H9 (cell line): ENCODE measurements at regions not wholly inside any gene's neighbourhood (a gene's known extent, or its start where the extent isn't known, plus 50 kb on each side); places are given as distances from the start of the nearest gene placed in this dataset.

Source experiments
- DNase-seq: peaks from one replicate; pipeline ENCODE4 v3.0.0-alpha.2; 2017
- H2AFZ ChIP-seq: one replicate; pipeline ENCODE4 v1.6.1; 2013; ENCODE audit warnings: mild to moderate bottlenecking, low read length, control low read depth, moderate library complexity
- H2AK5ac ChIP-seq: 2 replicates; pipeline ENCODE4 v1.6.1; 2013; ENCODE audit warnings: low read length, control low read depth, mixed read lengths; ENCODE audit not compliant: insufficient read length
- H2BK120ac ChIP-seq: one replicate; pipeline ENCODE4 v1.6.1; 2013; ENCODE audit warnings: low read depth, mild to moderate bottlenecking, low read length, control low read depth, inconsistent platforms; ENCODE audit not compliant: poor library complexity, severe bottlenecking
- H2BK12ac ChIP-seq: 2 replicates; pipeline ENCODE4 v1.6.1; 2013; ENCODE audit warnings: low read length, control low read depth, mixed read lengths, low read depth; ENCODE audit not compliant: insufficient read length
- H2BK15ac ChIP-seq: 2 replicates; pipeline ENCODE4 v1.6.1; 2013; ENCODE audit warnings: low read depth, low read length, control low read depth
- H2BK20ac ChIP-seq: one replicate; pipeline ENCODE4 v1.6.1; 2013; ENCODE audit warnings: low read depth, mild to moderate bottlenecking, low read length, control low read depth, inconsistent platforms; ENCODE audit not compliant: poor library complexity, severe bottlenecking
- H2BK5ac ChIP-seq: 2 replicates; pipeline ENCODE4 v1.6.1; 2013; ENCODE audit warnings: low read length, control low read depth, mixed read lengths; ENCODE audit not compliant: insufficient read length
- H3K14ac ChIP-seq: 2 replicates; pipeline ENCODE4 v1.6.1; 2013; ENCODE audit warnings: low read length, control low read depth; ENCODE audit not compliant: insufficient read depth
- H3K18ac ChIP-seq: 2 replicates; pipeline ENCODE4 v1.6.1; 2013; ENCODE audit warnings: low read depth, mild to moderate bottlenecking, mixed read lengths, low read length, control low read depth; ENCODE audit not compliant: insufficient read length
- H3K23ac ChIP-seq: 2 replicates; pipeline ENCODE4 v1.6.1; 2013; ENCODE audit warnings: low read length, control low read depth, mixed read lengths, low read depth; ENCODE audit not compliant: insufficient read length
- H3K23me2 ChIP-seq: 2 replicates; pipeline ENCODE4 v1.6.1; 2013; ENCODE audit warnings: low read depth, mild to moderate bottlenecking, mixed read lengths, low read length, control low read depth; ENCODE audit not compliant: insufficient read length, poor library complexity, severe bottlenecking
- H3K27ac ChIP-seq: 2 replicates; pipeline ENCODE4 v1.5.1; 2013; ENCODE audit warnings: low read length, control low read depth, mixed read lengths, low read depth; ENCODE audit not compliant: insufficient read length
- H3K27me3 ChIP-seq: 2 replicates; pipeline ENCODE4 v1.6.1; 2013; ENCODE audit warnings: low read length, control low read depth, inconsistent platforms; ENCODE audit not compliant: insufficient read depth
- H3K4ac ChIP-seq: 2 replicates; pipeline ENCODE4 v1.6.1; 2013; ENCODE audit warnings: low read depth, mild to moderate bottlenecking, control low read depth, inconsistent platforms, low read length, moderate library complexity
- H3K4me1 ChIP-seq: 2 replicates; pipeline ENCODE4 v1.6.1; 2013; ENCODE audit warnings: low read length, control low read depth, inconsistent platforms; ENCODE audit not compliant: insufficient read depth
- H3K4me2 ChIP-seq: 2 replicates; pipeline ENCODE4 v1.6.1; 2013; ENCODE audit warnings: low read length, control low read depth, mixed read lengths; ENCODE audit not compliant: insufficient read length, insufficient read depth
- H3K56ac ChIP-seq: 2 replicates; pipeline ENCODE4 v1.6.1; 2013; ENCODE audit warnings: low read depth, mild to moderate bottlenecking, mixed read lengths, low read length, control low read depth; ENCODE audit not compliant: insufficient read length
- H3K79me1 ChIP-seq: 2 replicates; pipeline ENCODE4 v1.6.1; 2013; ENCODE audit warnings: low read depth, mild to moderate bottlenecking, moderate library complexity, low read length, control low read depth, inconsistent platforms; ENCODE audit not compliant: insufficient read depth, poor library complexity, severe bottlenecking
- H3K79me2 ChIP-seq: 2 replicates; pipeline ENCODE4 v1.6.1; 2013; ENCODE audit warnings: low read length, control low read depth, inconsistent platforms; ENCODE audit not compliant: insufficient read depth
- H3K9ac ChIP-seq: 2 replicates; pipeline ENCODE4 v1.6.1; 2013; ENCODE audit warnings: low read length, control low read depth, mixed read lengths; ENCODE audit not compliant: insufficient read length; ENCODE audit errors: extremely low read depth
- H3K9me3 ChIP-seq: one replicate; pipeline ENCODE4 v1.6.1; 2013; ENCODE audit warnings: low read depth, low read length, inconsistent platforms; ENCODE audit not compliant: control insufficient read depth
- H3T11ph ChIP-seq: one replicate; pipeline ENCODE4 v1.6.1; 2013; ENCODE audit warnings: mild to moderate bottlenecking, low read length, control low read depth, inconsistent platforms
- H4K20me1 ChIP-seq: one replicate; pipeline ENCODE4 v1.6.1; 2013; ENCODE audit not compliant: control insufficient read depth, insufficient read length, insufficient read depth
- H4K5ac ChIP-seq: 2 replicates; pipeline ENCODE4 v1.6.1; 2013; ENCODE audit warnings: low read depth, mild to moderate bottlenecking, mixed read lengths, low read length, control low read depth; ENCODE audit not compliant: insufficient read length
- H4K8ac ChIP-seq: replicated peaks from 2 replicates; pipeline ENCODE4 v1.6.1; 2013; ENCODE audit warnings: low read length, control low read depth, mixed read lengths, low read depth; ENCODE audit not compliant: insufficient read length
- H4K91ac ChIP-seq: 2 replicates; pipeline ENCODE4 v1.6.1; 2013; ENCODE audit warnings: low read depth, mild to moderate bottlenecking, moderate library complexity, mixed read lengths, low read length, control low read depth; ENCODE audit not compliant: insufficient read length
- H3K27ac Mint-ChIP-seq, 3 experiments: 2 replicates in 2 of 3; 3 replicates in 1 of 3; pipeline ENCODE4 v1.8.0; 2020 to 2021; ENCODE audit warnings: mixed read lengths in 3 of 3, mild to moderate bottlenecking in 1 of 3, moderate library complexity in 1 of 3
- H3K27me3 Mint-ChIP-seq: 2 replicates; pipeline ENCODE4 v1.8.0; 2021; ENCODE audit warnings: low read depth, mild to moderate bottlenecking, moderate library complexity, mixed read lengths
- H3K36me3 Mint-ChIP-seq, 3 experiments: 2 replicates in 2 of 3; 3 replicates in 1 of 3; pipeline ENCODE4 v1.8.0; 2020 to 2021; ENCODE audit warnings: low read depth in 3 of 3, mixed read lengths in 3 of 3; ENCODE audit not compliant: insufficient read depth in 1 of 3
- H3K4me1 Mint-ChIP-seq, 2 experiments: 2 replicates each; pipeline ENCODE4 v1.8.0; 2020; ENCODE audit warnings: mixed read lengths in 2 of 2
- H3K4me3 Mint-ChIP-seq, 2 experiments: 2 replicates in 1 of 2; 3 replicates in 1 of 2; pipeline ENCODE4 v1.8.0; 2020 to 2021; ENCODE audit warnings: mild to moderate bottlenecking in 2 of 2, mixed read lengths in 2 of 2, moderate library complexity in 1 of 2
- H3K9me3 Mint-ChIP-seq, 2 experiments: 2 replicates in 1 of 2; 3 replicates in 1 of 2; pipeline ENCODE4 v1.8.0; 2020; ENCODE audit warnings: mild to moderate bottlenecking in 2 of 2, mixed read lengths in 2 of 2, moderate library complexity in 1 of 2
- CTCF ChIP-seq: fragments of 200-600 bp; sonication (generic); conservative IDR thresholded peaks from 3 replicates; pipeline ENCODE4 v1.8.0; 2021; ENCODE audit warnings: antibody characterized with exemption, mild to moderate bottlenecking
- WGBS: extraction: QIAGEN DNeasy Blood & Tissue Kit; methylation state at CpG from one replicate; pipeline ENCODE4 v1.1.7; 2013; ENCODE audit warnings: missing lambda C conversion rate, low lambda C conversion rate, mixed read lengths; ENCODE audit not compliant: insufficient read length; ENCODE audit errors: extremely low coverage; 5-methylcytosine and 5-hydroxymethylcytosine counted together

DNA sequence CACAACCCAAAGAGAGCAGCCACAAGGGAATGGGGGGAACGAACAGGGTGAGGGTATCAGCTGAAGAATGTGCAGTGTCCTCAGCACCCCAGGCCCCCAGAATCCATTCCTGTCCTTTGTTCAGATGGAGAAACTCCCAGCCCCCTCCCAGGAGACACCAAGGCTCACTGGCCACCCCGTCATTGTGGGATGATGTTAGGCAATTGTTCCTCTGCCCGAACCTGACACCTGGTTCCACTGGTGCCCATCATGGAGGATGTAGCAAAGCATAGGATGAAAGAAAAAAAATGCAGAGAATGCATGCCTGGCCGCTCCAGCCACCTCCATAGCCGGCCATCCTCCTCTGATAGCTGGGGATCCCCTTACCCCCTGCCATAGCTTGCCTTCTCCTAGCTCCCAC is 197.3 kb upstream of the TWIST2 start:
- Histone ChIP-seq H3K18ac (no peak overlapping the region), H3T11ph (no peak overlapping the region), H2BK15ac (no peak overlapping the region), H2AFZ (no peak overlapping the region), H3K9me3 (no peaks in the 10 kb centered on the region), H2BK20ac (no peak overlapping the region), H3K56ac (no peak overlapping the region), H3K27ac (no peak overlapping the region), H2BK12ac (no peak overlapping the region), H3K4me1 (no peaks in the 10 kb centered on the region), H3K4me2 (no peak overlapping the region), H3K79me2 (no peaks in the 10 kb centered on the region), H3K23me2 (no peaks in the 10 kb centered on the region), H4K8ac (no peak overlapping the region), H3K9ac (no peak overlapping the region), H4K20me1 (no peaks in the 10 kb centered on the region), H3K79me1 (no peaks in the 10 kb centered on the region), H3K27me3 (no peaks in the 10 kb centered on the region), H4K91ac (no peak overlapping the region), H4K5ac (no peak overlapping the region), H3K4ac (no peak overlapping the region), H2AK5ac (no peak overlapping the region), H3K23ac (no peak overlapping the region), H2BK120ac (no peak overlapping the region), H2BK5ac (no peak overlapping the region), H3K14ac (no peak overlapping the region)
- H3K4me3 Mint-ChIP-seq: no peak overlapping the region
- no CpG with 5 or more reads among the region's 5 CpGs for WGBS
- H3K27ac Mint-ChIP-seq: no peak overlapping the region
- peaks cover 36% of the 10 kb centered on the region for H3K27me3 Mint-ChIP-seq
- H3K36me3 Mint-ChIP-seq: no peaks in the 10 kb centered on the region; a peak in 2 of 7 replicates
- peaks cover 4 to 5% of the 10 kb centered on the region in 2 experiments; a peak in 1 of 4 replicates for H3K4me1 Mint-ChIP-seq
- no peak for DNase-seq
- no peak for TF ChIP-seq CTCF
- H3K9me3 Mint-ChIP-seq: peaks cover 6 to 11% of the 10 kb centered on the region in 2 experiments; a peak in 3 of 5 replicates
